ENCODE measurements at regions not wholly inside any gene's neighbourhood (a gene's known extent, or its start where the extent isn't known, plus 50 kb on each side); places are given as distances from the start of the nearest gene placed in this dataset.

DNA sequence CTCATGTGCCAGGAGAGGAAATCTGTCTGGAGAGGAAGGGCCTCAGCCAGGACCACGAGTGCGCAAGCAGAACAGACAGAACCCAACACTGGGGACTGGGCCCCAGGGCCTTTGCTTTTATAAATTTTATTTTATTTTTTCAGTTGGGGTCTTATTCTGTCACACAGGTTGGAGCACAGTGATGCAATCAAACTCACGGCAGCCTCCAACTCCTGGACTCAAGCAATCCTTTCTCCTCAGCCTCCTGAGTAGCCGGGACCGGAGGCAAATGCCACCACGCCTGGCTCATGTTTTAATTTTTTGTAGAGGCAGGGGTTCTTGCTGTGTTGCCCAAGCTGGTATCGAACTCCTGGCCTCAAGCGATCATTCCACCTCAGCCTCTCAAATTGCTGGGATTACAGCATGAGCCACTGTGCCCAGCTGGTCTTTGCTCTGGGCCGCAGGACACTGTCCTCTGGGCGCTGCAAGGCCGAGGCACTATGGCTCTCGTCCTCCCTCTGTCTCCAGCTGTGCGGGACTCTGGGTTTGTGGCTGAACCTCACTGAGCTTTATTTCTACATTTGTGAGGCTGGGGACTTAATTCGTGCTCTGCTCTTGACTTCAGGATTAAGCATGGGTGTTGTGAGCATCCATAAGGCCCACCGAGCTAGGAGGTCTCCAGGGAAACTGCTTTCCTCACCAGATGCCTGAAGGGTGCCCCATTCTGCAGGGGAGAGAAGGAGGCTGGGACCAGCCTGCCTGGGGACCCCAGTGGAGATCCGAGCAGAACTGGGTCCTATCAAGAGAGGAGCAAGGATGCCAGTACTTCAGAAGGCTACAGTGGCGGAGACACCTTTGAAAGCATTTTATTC, 144.2 kb upstream of the VSTM2B start:
- no peak for TF ChIP-seq SIN3A (IDR thresholded peaks at IDR 0.05; ENCODE audit: borderline replicate concordance, insufficient read depth, low read length)
- TF ChIP-seq, protein P1, sequence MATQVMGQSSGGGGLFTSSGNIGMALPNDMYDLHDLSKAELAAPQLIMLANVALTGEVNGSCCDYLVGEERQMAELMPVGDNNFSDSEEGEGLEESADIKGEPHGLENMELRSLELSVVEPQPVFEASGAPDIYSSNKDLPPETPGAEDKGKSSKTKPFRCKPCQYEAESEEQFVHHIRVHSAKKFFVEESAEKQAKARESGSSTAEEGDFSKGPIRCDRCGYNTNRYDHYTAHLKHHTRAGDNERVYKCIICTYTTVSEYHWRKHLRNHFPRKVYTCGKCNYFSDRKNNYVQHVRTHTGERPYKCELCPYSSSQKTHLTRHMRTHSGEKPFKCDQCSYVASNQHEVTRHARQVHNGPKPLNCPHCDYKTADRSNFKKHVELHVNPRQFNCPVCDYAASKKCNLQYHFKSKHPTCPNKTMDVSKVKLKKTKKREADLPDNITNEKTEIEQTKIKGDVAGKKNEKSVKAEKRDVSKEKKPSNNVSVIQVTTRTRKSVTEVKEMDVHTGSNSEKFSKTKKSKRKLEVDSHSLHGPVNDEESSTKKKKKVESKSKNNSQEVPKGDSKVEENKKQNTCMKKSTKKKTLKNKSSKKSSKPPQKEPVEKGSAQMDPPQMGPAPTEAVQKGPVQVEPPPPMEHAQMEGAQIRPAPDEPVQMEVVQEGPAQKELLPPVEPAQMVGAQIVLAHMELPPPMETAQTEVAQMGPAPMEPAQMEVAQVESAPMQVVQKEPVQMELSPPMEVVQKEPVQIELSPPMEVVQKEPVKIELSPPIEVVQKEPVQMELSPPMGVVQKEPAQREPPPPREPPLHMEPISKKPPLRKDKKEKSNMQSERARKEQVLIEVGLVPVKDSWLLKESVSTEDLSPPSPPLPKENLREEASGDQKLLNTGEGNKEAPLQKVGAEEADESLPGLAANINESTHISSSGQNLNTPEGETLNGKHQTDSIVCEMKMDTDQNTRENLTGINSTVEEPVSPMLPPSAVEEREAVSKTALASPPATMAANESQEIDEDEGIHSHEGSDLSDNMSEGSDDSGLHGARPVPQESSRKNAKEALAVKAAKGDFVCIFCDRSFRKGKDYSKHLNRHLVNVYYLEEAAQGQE (IDR thresholded peaks at IDR 0.05; ENCODE audit: insufficient read depth in 1 of 2, low read depth in 2 of 2, low read length in 2 of 2): no peak

All from PFSK-1 (cell line).